GM23338 (cell line): ENCODE measurements at regions not wholly inside any gene's neighbourhood (a gene's known extent, or its start where the extent isn't known, plus 50 kb on each side); places are given as distances from the start of the nearest gene placed in this dataset.

Experiments
- ATAC-seq: fragments of 200-7000 bp; cut with Tn5 transposase; 3 replicates; pipeline ENCODE4 v1.9.1; 2020
- DNase-seq: peaks from one replicate; pipeline ENCODE4 v3.0.0-alpha.2; 2015; ENCODE audit warnings: low spot score
- H2AFZ ChIP-seq: fragments of 200-600 bp; sonication (generic); 2 replicates; pipeline ENCODE4 v1.8.0; 2016; ENCODE audit warnings: antibody characterized with exemption, mild to moderate bottlenecking, moderate library complexity
- H3F3A ChIP-seq: fragments of 200-600 bp; sonication (generic); replicated peaks from 2 replicates; pipeline ENCODE4 v1.8.0; 2017; ENCODE audit warnings: antibody characterized with exemption, mixed run types, low read depth
- H3K27ac ChIP-seq: fragments of 200-600 bp; sonication (generic); 2 replicates; pipeline ENCODE4 v1.6.1; 2016; ENCODE audit warnings: low read depth
- H3K27me3 ChIP-seq: fragments of 200-600 bp; sonication (generic); 2 replicates; pipeline ENCODE4 v1.8.0; 2016; ENCODE audit warnings: mild to moderate bottlenecking, mixed run types, moderate library complexity; ENCODE audit not compliant: insufficient read depth
- H3K36me3 ChIP-seq: fragments of 200-600 bp; sonication (generic); 2 replicates; pipeline ENCODE4 v1.8.0; 2016; ENCODE audit warnings: mild to moderate bottlenecking; ENCODE audit not compliant: insufficient read depth
- H3K4me1 ChIP-seq: fragments of 200-600 bp; sonication (generic); 2 replicates; pipeline ENCODE4 v1.8.0; 2016; ENCODE audit warnings: mild to moderate bottlenecking, moderate library complexity; ENCODE audit not compliant: insufficient read depth
- H3K4me2 ChIP-seq: fragments of 200-600 bp; sonication (generic); 2 replicates; pipeline ENCODE4 v1.7.1; 2017; ENCODE audit warnings: mixed run types
- H3K4me3 ChIP-seq: fragments of 200-600 bp; sonication (generic); 2 replicates; pipeline ENCODE4 v1.6.1; 2016; ENCODE audit warnings: mixed run types
- H3K79me2 ChIP-seq: fragments of 200-600 bp; sonication (generic); replicated peaks from 2 replicates; pipeline ENCODE4 v1.8.0; 2017; ENCODE audit warnings: mild to moderate bottlenecking; ENCODE audit not compliant: insufficient read depth
- H3K9me2 ChIP-seq: fragments of 200-600 bp; sonication (generic); 2 replicates; pipeline ENCODE4 v1.8.0; 2017; ENCODE audit not compliant: insufficient read depth
- H4K20me1 ChIP-seq: fragments of 200-600 bp; sonication (generic); replicated peaks from 2 replicates; pipeline ENCODE4 v1.8.0; 2017; ENCODE audit warnings: mild to moderate bottlenecking; ENCODE audit not compliant: insufficient read depth
- H3K27ac Mint-ChIP-seq: 2 replicates; pipeline ENCODE4 v1.8.0; 2020; ENCODE audit warnings: inconsistent platforms, mild to moderate bottlenecking, moderate library complexity, mixed read lengths
- H3K27me3 Mint-ChIP-seq: 3 replicates; pipeline ENCODE4 v1.8.0; 2022; ENCODE audit warnings: low read depth, mild to moderate bottlenecking, moderate library complexity, mixed read lengths, inconsistent platforms; ENCODE audit not compliant: insufficient read depth, poor library complexity
- H3K36me3 Mint-ChIP-seq: 3 replicates; pipeline ENCODE4 v1.8.0; 2021; ENCODE audit warnings: low read depth, mild to moderate bottlenecking, inconsistent platforms, moderate library complexity, mixed read lengths
- H3K4me1 Mint-ChIP-seq: 3 replicates; pipeline ENCODE4 v1.8.0; 2020; ENCODE audit warnings: mild to moderate bottlenecking, inconsistent platforms, mixed read lengths
- H3K4me3 Mint-ChIP-seq: 3 replicates; pipeline ENCODE4 v1.8.0; 2021; ENCODE audit warnings: moderate library complexity, mild to moderate bottlenecking, inconsistent platforms, mixed read lengths
- H3K9me3 Mint-ChIP-seq: 3 replicates; pipeline ENCODE4 v1.8.0; 2020; ENCODE audit warnings: moderate library complexity, mild to moderate bottlenecking, inconsistent platforms, mixed read lengths
- CREB1 ChIP-seq: fragments of 250-450 bp; sonication (Bioruptor Pico); IDR thresholded peaks from 2 replicates; pipeline ENCODE4 v1.5.0; 2020; ENCODE audit warnings: low read depth, mild to moderate bottlenecking, moderate library complexity
- EZH2 ChIP-seq: fragments of 200-600 bp; sonication (generic); IDR thresholded peaks from one replicate; pipeline ENCODE4 v1.8.0; 2017; ENCODE audit warnings: antibody characterized with exemption, mild to moderate bottlenecking, low read depth; ENCODE audit not compliant: unreplicated experiment
- EZH2phosphoT487 ChIP-seq: fragments of 200-600 bp; sonication (generic); IDR thresholded peaks from one replicate; pipeline ENCODE4 v1.8.1; 2018; ENCODE audit warnings: antibody characterized with exemption; ENCODE audit not compliant: unreplicated experiment
- JUNB ChIP-seq: IDR thresholded peaks from one replicate; pipeline ENCODE4 v1.6.1; 2016; ENCODE audit warnings: antibody characterized with exemption; ENCODE audit not compliant: unreplicated experiment
- NANOG ChIP-seq: IDR thresholded peaks from 2 replicates; pipeline ENCODE4 v1.6.1; 2016; ENCODE audit warnings: antibody characterized with exemption, borderline replicate concordance
- POLR2AphosphoS5 ChIP-seq: IDR thresholded peaks from 2 replicates; pipeline ENCODE4 v1.6.1; 2016; ENCODE audit warnings: antibody characterized with exemption, low read depth
- STAT1 ChIP-seq: IDR thresholded peaks from one replicate; pipeline ENCODE4 v1.6.1; 2016; ENCODE audit warnings: antibody characterized with exemption; ENCODE audit not compliant: unreplicated experiment
- ZNF114 ChIP-seq: fragments of 250-450 bp; sonication (Bioruptor Pico); IDR thresholded peaks from 2 replicates; pipeline ENCODE4 v1.5.0; 2020; ENCODE audit warnings: mild to moderate bottlenecking, moderate library complexity
- ZNF331 ChIP-seq: fragments of 250-450 bp; sonication (Bioruptor Pico); IDR thresholded peaks from 2 replicates; pipeline ENCODE4 v1.5.0; 2020; ENCODE audit warnings: low read depth, mild to moderate bottlenecking, moderate library complexity
- TF ChIP-seq, protein P1 (sequence below): IDR thresholded peaks from one replicate; pipeline ENCODE4 v1.6.1; 2018; ENCODE audit warnings: antibody characterized with exemption; ENCODE audit not compliant: unreplicated experiment
- TF ChIP-seq, protein P2 (sequence below): IDR thresholded peaks from 2 replicates; pipeline ENCODE4 v1.6.1; 2016; ENCODE audit warnings: antibody characterized with exemption
- TF ChIP-seq, protein P3 (sequence below), 2 experiments: fragments of 200-600 bp in 1 of 2; sonication (generic) in 1 of 2; conservative IDR thresholded peaks; 2 replicates each; pipeline versions ENCODE4 v1.5.1 to v1.6.1; 2016 to 2017; ENCODE audit warnings: antibody characterized with exemption in 2 of 2, low read depth in 2 of 2, mild to moderate bottlenecking in 2 of 2, moderate library complexity in 1 of 2
- TF ChIP-seq, protein P4 (sequence below): fragments of 250-450 bp; sonication (Bioruptor Pico); IDR thresholded peaks from 2 replicates; pipeline ENCODE4 v1.5.0; 2020; ENCODE audit warnings: mild to moderate bottlenecking, moderate library complexity

DNA sequence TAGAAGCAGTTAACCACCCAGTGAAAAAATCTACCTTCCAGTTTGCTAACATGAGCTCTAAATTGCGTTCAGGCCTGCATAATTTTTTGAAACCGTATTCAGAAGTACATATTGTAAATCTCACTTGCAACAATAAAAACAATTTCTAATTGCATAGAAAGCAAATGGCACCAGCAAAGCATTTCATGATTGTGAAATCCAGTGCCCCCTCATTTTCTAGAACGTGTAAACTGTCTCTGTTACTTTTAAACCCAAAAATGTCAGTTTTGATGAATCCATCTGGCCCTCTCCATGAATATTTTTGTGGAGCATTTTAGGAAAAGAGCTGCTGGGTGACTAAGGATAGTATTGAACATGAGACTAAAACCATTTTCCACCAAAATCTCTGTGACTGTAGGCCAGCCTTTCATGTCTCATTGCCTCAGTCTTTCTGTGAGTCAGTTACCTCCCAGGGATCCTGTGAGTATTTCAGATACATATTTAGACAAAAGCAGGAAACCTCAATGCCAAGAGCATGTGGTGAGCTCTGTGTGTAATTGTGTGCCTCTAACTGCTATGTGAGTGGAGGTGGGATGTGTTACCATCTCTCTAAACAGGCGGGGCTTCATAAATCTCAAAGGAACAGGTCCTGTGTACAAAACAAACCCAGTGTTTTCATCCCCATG is 477.8 kb upstream of the DCC start:
- Histone ChIP-seq H2AFZ (no peak overlapping the region), H3K27ac (no peak overlapping the region), H3F3A (no peaks in the 10 kb centered on the region), H3K4me3 (no peak overlapping the region), H3K79me2 (no peaks in the 10 kb centered on the region), H4K20me1 (no peaks in the 10 kb centered on the region), H3K36me3 (no peaks in the 10 kb centered on the region), H3K9me2 (no peaks in the 10 kb centered on the region), H3K27me3 (no peaks in the 10 kb centered on the region), H3K4me1 (no peaks in the 10 kb centered on the region), H3K4me2 (no peak overlapping the region)
- TF ChIP-seq JUNB (no peak), ZNF331 (CRISPR knock-in tag) (no peak), NANOG (no peak), CREB1 (CRISPR knock-in tag) (no peak), POLR2AphosphoS5 (no peak), EZH2phosphoT487 (no peak), ZNF114 (no peak), STAT1 (no peak), EZH2 (no peak)
- TF ChIP-seq, protein P1, sequence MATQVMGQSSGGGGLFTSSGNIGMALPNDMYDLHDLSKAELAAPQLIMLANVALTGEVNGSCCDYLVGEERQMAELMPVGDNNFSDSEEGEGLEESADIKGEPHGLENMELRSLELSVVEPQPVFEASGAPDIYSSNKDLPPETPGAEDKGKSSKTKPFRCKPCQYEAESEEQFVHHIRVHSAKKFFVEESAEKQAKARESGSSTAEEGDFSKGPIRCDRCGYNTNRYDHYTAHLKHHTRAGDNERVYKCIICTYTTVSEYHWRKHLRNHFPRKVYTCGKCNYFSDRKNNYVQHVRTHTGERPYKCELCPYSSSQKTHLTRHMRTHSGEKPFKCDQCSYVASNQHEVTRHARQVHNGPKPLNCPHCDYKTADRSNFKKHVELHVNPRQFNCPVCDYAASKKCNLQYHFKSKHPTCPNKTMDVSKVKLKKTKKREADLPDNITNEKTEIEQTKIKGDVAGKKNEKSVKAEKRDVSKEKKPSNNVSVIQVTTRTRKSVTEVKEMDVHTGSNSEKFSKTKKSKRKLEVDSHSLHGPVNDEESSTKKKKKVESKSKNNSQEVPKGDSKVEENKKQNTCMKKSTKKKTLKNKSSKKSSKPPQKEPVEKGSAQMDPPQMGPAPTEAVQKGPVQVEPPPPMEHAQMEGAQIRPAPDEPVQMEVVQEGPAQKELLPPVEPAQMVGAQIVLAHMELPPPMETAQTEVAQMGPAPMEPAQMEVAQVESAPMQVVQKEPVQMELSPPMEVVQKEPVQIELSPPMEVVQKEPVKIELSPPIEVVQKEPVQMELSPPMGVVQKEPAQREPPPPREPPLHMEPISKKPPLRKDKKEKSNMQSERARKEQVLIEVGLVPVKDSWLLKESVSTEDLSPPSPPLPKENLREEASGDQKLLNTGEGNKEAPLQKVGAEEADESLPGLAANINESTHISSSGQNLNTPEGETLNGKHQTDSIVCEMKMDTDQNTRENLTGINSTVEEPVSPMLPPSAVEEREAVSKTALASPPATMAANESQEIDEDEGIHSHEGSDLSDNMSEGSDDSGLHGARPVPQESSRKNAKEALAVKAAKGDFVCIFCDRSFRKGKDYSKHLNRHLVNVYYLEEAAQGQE, result no peak
- TF ChIP-seq, protein P2, sequence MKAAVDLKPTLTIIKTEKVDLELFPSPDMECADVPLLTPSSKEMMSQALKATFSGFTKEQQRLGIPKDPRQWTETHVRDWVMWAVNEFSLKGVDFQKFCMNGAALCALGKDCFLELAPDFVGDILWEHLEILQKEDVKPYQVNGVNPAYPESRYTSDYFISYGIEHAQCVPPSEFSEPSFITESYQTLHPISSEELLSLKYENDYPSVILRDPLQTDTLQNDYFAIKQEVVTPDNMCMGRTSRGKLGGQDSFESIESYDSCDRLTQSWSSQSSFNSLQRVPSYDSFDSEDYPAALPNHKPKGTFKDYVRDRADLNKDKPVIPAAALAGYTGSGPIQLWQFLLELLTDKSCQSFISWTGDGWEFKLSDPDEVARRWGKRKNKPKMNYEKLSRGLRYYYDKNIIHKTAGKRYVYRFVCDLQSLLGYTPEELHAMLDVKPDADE, result no peak
- TF ChIP-seq, protein P3, sequence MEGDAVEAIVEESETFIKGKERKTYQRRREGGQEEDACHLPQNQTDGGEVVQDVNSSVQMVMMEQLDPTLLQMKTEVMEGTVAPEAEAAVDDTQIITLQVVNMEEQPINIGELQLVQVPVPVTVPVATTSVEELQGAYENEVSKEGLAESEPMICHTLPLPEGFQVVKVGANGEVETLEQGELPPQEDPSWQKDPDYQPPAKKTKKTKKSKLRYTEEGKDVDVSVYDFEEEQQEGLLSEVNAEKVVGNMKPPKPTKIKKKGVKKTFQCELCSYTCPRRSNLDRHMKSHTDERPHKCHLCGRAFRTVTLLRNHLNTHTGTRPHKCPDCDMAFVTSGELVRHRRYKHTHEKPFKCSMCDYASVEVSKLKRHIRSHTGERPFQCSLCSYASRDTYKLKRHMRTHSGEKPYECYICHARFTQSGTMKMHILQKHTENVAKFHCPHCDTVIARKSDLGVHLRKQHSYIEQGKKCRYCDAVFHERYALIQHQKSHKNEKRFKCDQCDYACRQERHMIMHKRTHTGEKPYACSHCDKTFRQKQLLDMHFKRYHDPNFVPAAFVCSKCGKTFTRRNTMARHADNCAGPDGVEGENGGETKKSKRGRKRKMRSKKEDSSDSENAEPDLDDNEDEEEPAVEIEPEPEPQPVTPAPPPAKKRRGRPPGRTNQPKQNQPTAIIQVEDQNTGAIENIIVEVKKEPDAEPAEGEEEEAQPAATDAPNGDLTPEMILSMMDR (conservative IDR thresholded peaks at IDR 0.05; ENCODE audit: low read depth in 2 of 2), result no peak
- TF ChIP-seq, protein P4, sequence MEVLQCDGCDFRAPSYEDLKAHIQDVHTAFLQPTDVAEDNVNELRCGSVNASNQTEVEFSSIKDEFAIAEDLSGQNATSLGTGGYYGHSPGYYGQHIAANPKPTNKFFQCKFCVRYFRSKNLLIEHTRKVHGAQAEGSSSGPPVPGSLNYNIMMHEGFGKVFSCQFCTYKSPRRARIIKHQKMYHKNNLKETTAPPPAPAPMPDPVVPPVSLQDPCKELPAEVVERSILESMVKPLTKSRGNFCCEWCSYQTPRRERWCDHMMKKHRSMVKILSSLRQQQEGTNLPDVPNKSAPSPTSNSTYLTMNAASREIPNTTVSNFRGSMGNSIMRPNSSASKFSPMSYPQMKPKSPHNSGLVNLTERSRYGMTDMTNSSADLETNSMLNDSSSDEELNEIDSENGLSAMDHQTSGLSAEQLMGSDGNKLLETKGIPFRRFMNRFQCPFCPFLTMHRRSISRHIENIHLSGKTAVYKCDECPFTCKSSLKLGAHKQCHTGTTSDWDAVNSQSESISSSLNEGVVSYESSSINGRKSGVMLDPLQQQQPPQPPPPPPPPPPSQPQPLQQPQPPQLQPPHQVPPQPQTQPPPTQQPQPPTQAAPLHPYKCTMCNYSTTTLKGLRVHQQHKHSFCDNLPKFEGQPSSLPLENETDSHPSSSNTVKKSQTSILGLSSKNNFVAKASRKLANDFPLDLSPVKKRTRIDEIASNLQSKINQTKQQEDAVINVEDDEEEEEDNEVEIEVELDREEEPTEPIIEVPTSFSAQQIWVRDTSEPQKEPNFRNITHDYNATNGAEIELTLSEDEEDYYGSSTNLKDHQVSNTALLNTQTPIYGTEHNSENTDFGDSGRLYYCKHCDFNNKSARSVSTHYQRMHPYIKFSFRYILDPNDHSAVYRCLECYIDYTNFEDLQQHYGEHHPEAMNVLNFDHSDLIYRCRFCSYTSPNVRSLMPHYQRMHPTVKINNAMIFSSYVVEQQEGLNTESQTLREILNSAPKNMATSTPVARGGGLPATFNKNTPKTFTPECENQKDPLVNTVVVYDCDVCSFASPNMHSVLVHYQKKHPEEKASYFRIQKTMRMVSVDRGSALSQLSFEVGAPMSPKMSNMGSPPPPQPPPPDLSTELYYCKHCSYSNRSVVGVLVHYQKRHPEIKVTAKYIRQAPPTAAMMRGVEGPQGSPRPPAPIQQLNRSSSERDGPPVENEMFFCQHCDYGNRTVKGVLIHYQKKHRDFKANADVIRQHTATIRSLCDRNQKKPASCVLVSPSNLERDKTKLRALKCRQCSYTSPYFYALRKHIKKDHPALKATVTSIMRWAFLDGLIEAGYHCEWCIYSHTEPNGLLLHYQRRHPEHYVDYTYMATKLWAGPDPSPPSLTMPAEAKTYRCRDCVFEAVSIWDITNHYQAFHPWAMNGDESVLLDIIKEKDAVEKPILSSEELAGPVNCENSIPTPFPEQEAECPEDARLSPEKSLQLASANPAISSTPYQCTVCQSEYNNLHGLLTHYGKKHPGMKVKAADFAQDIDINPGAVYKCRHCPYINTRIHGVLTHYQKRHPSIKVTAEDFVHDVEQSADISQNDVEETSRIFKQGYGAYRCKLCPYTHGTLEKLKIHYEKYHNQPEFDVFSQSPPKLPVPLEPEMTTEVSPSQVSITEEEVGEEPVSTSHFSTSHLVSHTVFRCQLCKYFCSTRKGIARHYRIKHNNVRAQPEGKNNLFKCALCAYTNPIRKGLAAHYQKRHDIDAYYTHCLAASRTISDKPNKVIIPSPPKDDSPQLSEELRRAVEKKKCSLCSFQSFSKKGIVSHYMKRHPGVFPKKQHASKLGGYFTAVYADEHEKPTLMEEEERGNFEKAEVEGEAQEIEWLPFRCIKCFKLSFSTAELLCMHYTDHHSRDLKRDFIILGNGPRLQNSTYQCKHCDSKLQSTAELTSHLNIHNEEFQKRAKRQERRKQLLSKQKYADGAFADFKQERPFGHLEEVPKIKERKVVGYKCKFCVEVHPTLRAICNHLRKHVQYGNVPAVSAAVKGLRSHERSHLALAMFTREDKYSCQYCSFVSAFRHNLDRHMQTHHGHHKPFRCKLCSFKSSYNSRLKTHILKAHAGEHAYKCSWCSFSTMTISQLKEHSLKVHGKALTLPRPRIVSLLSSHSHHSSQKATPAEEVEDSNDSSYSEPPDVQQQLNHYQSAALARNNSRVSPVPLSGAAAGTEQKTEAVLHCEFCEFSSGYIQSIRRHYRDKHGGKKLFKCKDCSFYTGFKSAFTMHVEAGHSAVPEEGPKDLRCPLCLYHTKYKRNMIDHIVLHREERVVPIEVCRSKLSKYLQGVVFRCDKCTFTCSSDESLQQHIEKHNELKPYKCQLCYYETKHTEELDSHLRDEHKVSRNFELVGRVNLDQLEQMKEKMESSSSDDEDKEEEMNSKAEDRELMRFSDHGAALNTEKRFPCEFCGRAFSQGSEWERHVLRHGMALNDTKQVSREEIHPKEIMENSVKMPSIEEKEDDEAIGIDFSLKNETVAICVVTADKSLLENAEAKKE (CRISPR knock-in tag), result no peak
- H3K9me3 Mint-ChIP-seq, result peaks cover 28% of the 10 kb centered on the region
- ATAC-seq, result no peak
- H3K4me1 Mint-ChIP-seq, result peaks cover under 1% of the 10 kb centered on the region; the same call in 1 of the 3 replicates
- no peak overlapping the region for H3K27ac Mint-ChIP-seq
- H3K36me3 Mint-ChIP-seq, result peaks cover 8% of the 10 kb centered on the region; the same call in 2 of the 3 replicates
- H3K27me3 Mint-ChIP-seq, result no peaks in the 10 kb centered on the region
- H3K4me3 Mint-ChIP-seq, result no peak overlapping the region
- DNase-seq, result no peak
